ENCODE measurements at regions not wholly inside any gene's neighbourhood (a gene's known extent, or its start where the extent isn't known, plus 50 kb on each side); places are given as distances from the start of the nearest gene placed in this dataset.

GRCh38 chr2:81163583-81163982 lies 859.0 kb upstream of the LRRTM1 start:
- ATAC-seq (ENCODE audit: insufficient read depth, low FRiP score) (no peak), DNase-seq (no peak)
- H3K4me1 ChIP-seq (ENCODE audit: control insufficient read depth in 5 of 5, insufficient read depth in 5 of 5, low read length in 5 of 5): no peaks in the 10 kb centered on the region
- no peak overlapping the region for H3K4me3 ChIP-seq
- H3K27ac ChIP-seq (ENCODE audit: low read depth in 1 of 2, low read length in 1 of 2): no peak overlapping the region
- no peaks in the 10 kb centered on the region for H3K36me3 ChIP-seq (ENCODE audit: control insufficient read depth in 4 of 4, insufficient read depth in 4 of 4, low read length in 4 of 4)
- H3K9me3 ChIP-seq (ENCODE audit: control insufficient read depth in 4 of 4, insufficient read depth in 3 of 4, low read length in 3 of 4): no peaks in the 10 kb centered on the region
- TF ChIP-seq, protein P1, sequence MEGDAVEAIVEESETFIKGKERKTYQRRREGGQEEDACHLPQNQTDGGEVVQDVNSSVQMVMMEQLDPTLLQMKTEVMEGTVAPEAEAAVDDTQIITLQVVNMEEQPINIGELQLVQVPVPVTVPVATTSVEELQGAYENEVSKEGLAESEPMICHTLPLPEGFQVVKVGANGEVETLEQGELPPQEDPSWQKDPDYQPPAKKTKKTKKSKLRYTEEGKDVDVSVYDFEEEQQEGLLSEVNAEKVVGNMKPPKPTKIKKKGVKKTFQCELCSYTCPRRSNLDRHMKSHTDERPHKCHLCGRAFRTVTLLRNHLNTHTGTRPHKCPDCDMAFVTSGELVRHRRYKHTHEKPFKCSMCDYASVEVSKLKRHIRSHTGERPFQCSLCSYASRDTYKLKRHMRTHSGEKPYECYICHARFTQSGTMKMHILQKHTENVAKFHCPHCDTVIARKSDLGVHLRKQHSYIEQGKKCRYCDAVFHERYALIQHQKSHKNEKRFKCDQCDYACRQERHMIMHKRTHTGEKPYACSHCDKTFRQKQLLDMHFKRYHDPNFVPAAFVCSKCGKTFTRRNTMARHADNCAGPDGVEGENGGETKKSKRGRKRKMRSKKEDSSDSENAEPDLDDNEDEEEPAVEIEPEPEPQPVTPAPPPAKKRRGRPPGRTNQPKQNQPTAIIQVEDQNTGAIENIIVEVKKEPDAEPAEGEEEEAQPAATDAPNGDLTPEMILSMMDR (IDR thresholded peaks at IDR 0.05; ENCODE audit: control extremely low read depth, extremely low read depth): no peak
- no peak overlapping the region for H3K9ac ChIP-seq (ENCODE audit: insufficient read depth in 1 of 2, low read length in 2 of 2)
- H3K27me3 ChIP-seq (ENCODE audit: control insufficient read depth in 3 of 3, insufficient read depth in 3 of 3, low read length in 2 of 3): no peaks in the 10 kb centered on the region
- WGBS, 2 donors: 80 to 86% methylated on average over 3 of the region's 3 CpGs

DNA sequence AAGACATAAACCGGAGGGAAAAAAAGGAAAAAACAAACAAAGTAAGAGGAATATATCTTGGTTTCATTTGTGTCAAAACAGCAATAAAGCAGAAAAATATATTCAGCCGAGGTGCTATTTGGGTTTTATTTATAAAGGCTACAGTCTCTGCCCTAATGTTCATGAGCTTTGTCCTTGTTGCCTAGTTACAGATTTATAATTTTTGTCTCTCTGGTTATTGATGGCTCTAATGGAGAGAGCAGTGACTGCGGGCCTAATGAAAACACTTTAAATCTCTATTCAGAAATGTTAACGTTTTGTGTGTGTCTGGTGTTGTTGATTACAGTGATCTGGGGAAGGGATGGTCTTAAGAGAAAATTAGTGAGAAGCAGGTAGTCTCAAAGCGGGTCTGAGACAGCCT lies 854.0 kb upstream of the LRRTM1 start:
- Histone ChIP-seq H3K4me3 (no peak overlapping the region), H3K36me3 (ENCODE audit: control insufficient read depth in 4 of 4, insufficient read depth in 4 of 4, low read length in 4 of 4) (no peaks in the 10 kb centered on the region), H3K27ac (ENCODE audit: low read depth in 1 of 2, low read length in 1 of 2) (no peak overlapping the region), H3K4me1 (ENCODE audit: control insufficient read depth in 5 of 5, insufficient read depth in 5 of 5, low read length in 5 of 5) (no peaks in the 10 kb centered on the region), H3K9ac (ENCODE audit: insufficient read depth in 1 of 2, low read length in 2 of 2) (no peak overlapping the region), H3K27me3 (ENCODE audit: control insufficient read depth in 3 of 3, insufficient read depth in 3 of 3, low read length in 2 of 3) (no peaks in the 10 kb centered on the region), H3K9me3 (ENCODE audit: control insufficient read depth in 4 of 4, insufficient read depth in 3 of 4, low read length in 3 of 4) (no peaks in the 10 kb centered on the region)
- ATAC-seq (ENCODE audit: insufficient read depth, low FRiP score) (no peak), DNase-seq (no peak)
- WGBS, 2 donors: 67 to 75% methylated on average over 5 of the region's 5 CpGs
- TF ChIP-seq, protein P1 (IDR thresholded peaks at IDR 0.05; ENCODE audit: control extremely low read depth, extremely low read depth): no peak

GRCh38 chr2:81148323-81148722 lies 843.8 kb upstream of the LRRTM1 start:
- Histone ChIP-seq H3K36me3 (ENCODE audit: control insufficient read depth in 4 of 4, insufficient read depth in 4 of 4, low read length in 4 of 4) (no peaks in the 10 kb centered on the region), H3K4me3 (no peak overlapping the region), H3K27me3 (ENCODE audit: control insufficient read depth in 3 of 3, insufficient read depth in 3 of 3, low read length in 2 of 3) (no peaks in the 10 kb centered on the region), H3K9me3 (ENCODE audit: control insufficient read depth in 4 of 4, insufficient read depth in 3 of 4, low read length in 3 of 4) (peaks cover 0 to 5% (median 1%) of the 10 kb centered on the region in 4 donors), H3K27ac (ENCODE audit: low read depth in 1 of 2, low read length in 1 of 2) (no peak overlapping the region), H3K4me1 (ENCODE audit: control insufficient read depth in 5 of 5, insufficient read depth in 5 of 5, low read length in 5 of 5) (no peaks in the 10 kb centered on the region), H3K9ac (ENCODE audit: insufficient read depth in 1 of 2, low read length in 2 of 2) (no peak overlapping the region)
- ATAC-seq (ENCODE audit: insufficient read depth, low FRiP score) (no peak), DNase-seq (no peak)
- TF ChIP-seq, protein P1 (IDR thresholded peaks at IDR 0.05; ENCODE audit: control extremely low read depth, extremely low read depth): no peak
- WGBS, 2 donors: 77 to 78% methylated on average over 4 of the region's 4 CpGs

GRCh38 chr2:81136296-81136695 lies 831.7 kb upstream of the LRRTM1 start:
- TF ChIP-seq, protein P1 (IDR thresholded peaks at IDR 0.05; ENCODE audit: control extremely low read depth, extremely low read depth): no peak
- ATAC-seq (ENCODE audit: insufficient read depth, low FRiP score): no peak
- H3K4me1 ChIP-seq (ENCODE audit: control insufficient read depth in 5 of 5, insufficient read depth in 5 of 5, low read length in 5 of 5): no peaks in the 10 kb centered on the region

More at GRCh38 chr2:81136296-81136695, 831.7 kb upstream of the LRRTM1 start:
- no peak overlapping the region for H3K4me3 ChIP-seq
- H3K9ac ChIP-seq (ENCODE audit: insufficient read depth in 1 of 2, low read length in 2 of 2): no peak overlapping the region
- DNase-seq: no peak
- no peaks in the 10 kb centered on the region for H3K36me3 ChIP-seq (ENCODE audit: control insufficient read depth in 4 of 4, insufficient read depth in 4 of 4, low read length in 4 of 4)
- no peak overlapping the region for H3K27ac ChIP-seq (ENCODE audit: low read depth in 1 of 2, low read length in 1 of 2)
- no peaks in the 10 kb centered on the region for H3K27me3 ChIP-seq (ENCODE audit: control insufficient read depth in 3 of 3, insufficient read depth in 3 of 3, low read length in 2 of 3)
- H3K9me3 ChIP-seq (ENCODE audit: control insufficient read depth in 4 of 4, insufficient read depth in 3 of 4, low read length in 3 of 4): peaks cover 0 to 11% (median 0%) of the 10 kb centered on the region in 4 donors
